Lower lobe of right lung (tissue), 2 donors: ENCODE measurements at regions not wholly inside any gene's neighbourhood (a gene's known extent, or its start where the extent isn't known, plus 50 kb on each side); places are given as distances from the start of the nearest gene placed in this dataset.

ENCODE experiments used
- ATAC-seq, 2 donors: fragments of 200-7000 bp; cut with Tn5 transposase; one replicate each; pipeline ENCODE4 v1.9.1; 2020 to 2022; ENCODE audit warnings: mild to moderate bottlenecking in 2 of 2, moderate library complexity in 2 of 2
- DNase-seq: peaks from one replicate; pipeline ENCODE4 v3.0.0-alpha.2; 2020
- H3K27ac ChIP-seq: fragments of 200-600 bp; one replicate; pipeline ENCODE4 v1.8.0; 2022
- H3K27me3 ChIP-seq: fragments of 200-600 bp; one replicate; pipeline ENCODE4 v1.8.0; 2022; ENCODE audit warnings: low read depth
- H3K36me3 ChIP-seq: fragments of 200-600 bp; one replicate; pipeline ENCODE4 v1.8.0; 2022; ENCODE audit warnings: mild to moderate bottlenecking
- H3K4me1 ChIP-seq: fragments of 200-600 bp; one replicate; pipeline ENCODE4 v1.8.0; 2022
- H3K4me3 ChIP-seq: fragments of 200-600 bp; one replicate; pipeline ENCODE4 v1.8.0; 2022; ENCODE audit warnings: mild to moderate bottlenecking
- H3K9me3 ChIP-seq: fragments of 200-600 bp; one replicate; pipeline ENCODE4 v1.8.0; 2022
- CTCF ChIP-seq: fragments of 200-600 bp; IDR thresholded peaks from one replicate; pipeline ENCODE4 v1.8.0; 2022; ENCODE audit warnings: antibody characterized with exemption, mild to moderate bottlenecking
- intact Hi-C: fragments of 100-400 bp; cut with DNase I; formaldehyde crosslinking; loops from one replicate; pipeline ENCODE4 v1.11.0; 2022
- donor health status: DM: no; HTN: yes; CAD: no; lungs with severe emphysema.

- no peak for TF ChIP-seq CTCF
- DNase-seq (no peak), ATAC-seq (no peak)
- Histone ChIP-seq H3K4me1 (no peaks in the 10 kb centered on the region), H3K9me3 (no peaks in the 10 kb centered on the region), H3K4me3 (no peak overlapping the region), H3K27ac (no peak overlapping the region), H3K27me3 (no peaks in the 10 kb centered on the region), H3K36me3 (no peaks in the 10 kb centered on the region)
- intact Hi-C loops: no loop called here
Observed at GRCh38 chrX:42585842-42586621, 191.9 kb downstream of the PPP1R2C start.

GRCh38 chrX:42577936-42578470 is 200.0 kb downstream of the PPP1R2C start:
- Histone ChIP-seq H3K27ac (no peak overlapping the region), H3K4me1 (no peaks in the 10 kb centered on the region), H3K4me3 (no peak overlapping the region), H3K36me3 (no peaks in the 10 kb centered on the region), H3K27me3 (no peaks in the 10 kb centered on the region), H3K9me3 (no peaks in the 10 kb centered on the region)
- intact Hi-C loops: no loop called here
- DNase-seq (no peak), ATAC-seq (no peak)
- TF ChIP-seq CTCF: no peak

GRCh38 chrX:42567268-42567667 is 210.7 kb downstream of the PPP1R2C start:
- no peak for ATAC-seq
- Histone ChIP-seq H3K27me3 (no peaks in the 10 kb centered on the region), H3K9me3 (no peaks in the 10 kb centered on the region), H3K4me3 (no peak overlapping the region), H3K36me3 (no peaks in the 10 kb centered on the region), H3K4me1 (no peaks in the 10 kb centered on the region), H3K27ac (no peak overlapping the region)
- DNase-seq: no peak
- intact Hi-C loops: no loop called here
- TF ChIP-seq CTCF: no peak

GRCh38 chrX:42565739-42566138 is 212.2 kb downstream of the PPP1R2C start:
- Histone ChIP-seq H3K4me1 (no peaks in the 10 kb centered on the region), H3K9me3 (no peaks in the 10 kb centered on the region), H3K4me3 (no peak overlapping the region), H3K36me3 (no peaks in the 10 kb centered on the region), H3K27me3 (no peaks in the 10 kb centered on the region), H3K27ac (no peak overlapping the region)
- DNase-seq: no peak
- intact Hi-C loops: no loop called here
- TF ChIP-seq CTCF: no peak
- ATAC-seq: no peak

- intact Hi-C loops: no loop called here
- no peaks in the 10 kb centered on the region for H3K27me3 ChIP-seq
- TF ChIP-seq CTCF: no peak
- no peaks in the 10 kb centered on the region for H3K36me3 ChIP-seq
- DNase-seq: no peak
- H3K27ac ChIP-seq: no peak overlapping the region
- no peak for ATAC-seq
- no peaks in the 10 kb centered on the region for H3K9me3 ChIP-seq
- H3K4me3 ChIP-seq: no peak overlapping the region
- H3K4me1 ChIP-seq: no peaks in the 10 kb centered on the region
Observed at GRCh38 chrX:42546800-42547199, 231.2 kb downstream of the PPP1R2C start.
